K562 (cell line): ENCODE measurements at regions not wholly inside any gene's neighbourhood (a gene's known extent, or its start where the extent isn't known, plus 50 kb on each side); places are given as distances from the start of the nearest gene placed in this dataset.
"Not testable (repeated sequence)": the region's sequence is repeated elsewhere in the genome, so short reads cannot be mapped to it uniquely, and the experiment has no call there.

Experiments
- ATAC-seq: fragments of 200-7000 bp; cut with Tn5 transposase; 3 replicates; pipeline ENCODE4 v1.9.1; 2020; ENCODE audit warnings: moderate library complexity
- BruUV-seq: library from RNA; stranded (reverse); fragments of 400-500 nt; replicated peaks from 2 replicates; lab custom pipeline; 2021; lab: Mats Ljungman, UMichigan
- CTCF ChIA-PET: fragments of 300-600 bp; formaldehyde crosslinking; extraction: SDS; loops from one replicate; lab custom pipeline; 2021; ENCODE audit warnings: low intra/inter-chr PET ratio; lab: Yijun Ruan, JAX
- POLR2A ChIA-PET: fragments of 300-600, 350-650 bp; sonication (Branson Sonifier 250); formaldehyde crosslinking; extraction: SDS; loops from one replicate; lab custom pipeline; 2021; ENCODE audit warnings: antibody characterized with exemption, inconsistent platforms; lab: Yijun Ruan, JAX
- DNase-seq, 4 experiments: peaks; one replicate each; pipeline versions ENCODE4 v3.0.0 to v3.0.0-alpha.2; 2011 to 2018; ENCODE audit warnings: low spot score in 3 of 4, mixed read lengths in 3 of 4; ENCODE audit errors: extremely low read depth in 1 of 4
- FAIRE-seq: peaks from 2 replicates; lab custom pipeline; 2011; peaks lifted over from hg19 to GRCh38; lab: Jason Lieb, UNC
- H2AFZ ChIP-seq: 2 replicates; pipeline ENCODE4 v1.6.0; 2011; ENCODE audit warnings: low read depth, low read length, control low read depth, inconsistent platforms
- H3K27ac ChIP-seq: fragments of 200-600 bp; 3 replicates; pipeline ENCODE4 v1.8.0; 2011; ENCODE audit warnings: low read depth, mild to moderate bottlenecking, control low read depth, inconsistent platforms, low read length, moderate library complexity, mixed read lengths; ENCODE audit errors: extremely low read depth
- H3K27me3 ChIP-seq, 2 experiments: fragments of 300-600 bp in 1 of 2; 2 replicates in 1 of 2; 3 replicates in 1 of 2; pipeline versions ENCODE4 v1.6.0 to v1.8.0; 2011; ENCODE audit warnings: inconsistent platforms in 2 of 2, low read length in 2 of 2, mild to moderate bottlenecking in 1 of 2, mixed read lengths in 1 of 2, moderate library complexity in 1 of 2; ENCODE audit not compliant: control insufficient read depth in 2 of 2, insufficient read depth in 2 of 2
- H3K36me3 ChIP-seq: fragments of 300-600 bp; 3 replicates; pipeline ENCODE4 v1.8.0; 2011; ENCODE audit warnings: mild to moderate bottlenecking, low read length, inconsistent platforms; ENCODE audit not compliant: control insufficient read depth, insufficient read depth
- H3K4me1 ChIP-seq, 2 experiments: fragments of 200-600 bp in 1 of 2; replicated peaks in 1 of 2; 2 replicates in 1 of 2; 3 replicates in 1 of 2; pipeline versions ENCODE4 v1.5.1 to v1.8.0; 2011; ENCODE audit warnings: inconsistent platforms in 2 of 2, low read length in 2 of 2, mild to moderate bottlenecking in 1 of 2, mixed read lengths in 1 of 2, moderate library complexity in 1 of 2; ENCODE audit not compliant: control insufficient read depth in 2 of 2, insufficient read depth in 2 of 2
- H3K4me2 ChIP-seq: 2 replicates; pipeline ENCODE4 v1.6.1; 2011; ENCODE audit warnings: low read length, control low read depth, inconsistent platforms, mixed read lengths; ENCODE audit not compliant: insufficient read depth
- H3K4me3 ChIP-seq: fragments of 200-600 bp; sonication (generic), shearing (Covaris generic); 2 replicates; pipeline ENCODE4 v1.5.1; 2016; ENCODE audit warnings: control low read depth, inconsistent platforms
- H3K79me2 ChIP-seq: fragments of 200-600 bp; 3 replicates; pipeline ENCODE4 v1.8.0; 2011; ENCODE audit warnings: low read length, inconsistent platforms; ENCODE audit not compliant: control insufficient read depth, insufficient read depth
- H3K9ac ChIP-seq, 2 experiments: 2 replicates each; pipeline versions ENCODE4 v1.6.0 to v1.6.1; 2011; ENCODE audit warnings: low read depth in 2 of 2, low read length in 2 of 2, control low read depth in 1 of 2, inconsistent platforms in 1 of 2, mild to moderate bottlenecking in 1 of 2, mixed read lengths in 1 of 2; ENCODE audit not compliant: insufficient read depth in 1 of 2
- H3K9me1 ChIP-seq: one replicate; pipeline ENCODE4 v1.6.0; 2011; ENCODE audit warnings: inconsistent platforms, mild to moderate bottlenecking, low read length, moderate library complexity; ENCODE audit not compliant: control insufficient read depth, insufficient read depth
- H3K9me3 ChIP-seq: replicated peaks from 2 replicates; pipeline ENCODE4 v1.5.1; 2011; ENCODE audit warnings: low read depth, low read length, inconsistent platforms; ENCODE audit not compliant: control insufficient read depth, insufficient read depth
- H4K20me1 ChIP-seq: replicated peaks from 2 replicates; pipeline ENCODE4 v1.6.1; 2011; ENCODE audit warnings: low read length, inconsistent platforms, mixed read lengths; ENCODE audit not compliant: control insufficient read depth, insufficient read depth
- CAMTA2 ChIP-seq: fragments of 250-450 bp; sonication (Bioruptor Pico); conservative IDR thresholded peaks from 2 replicates; pipeline ENCODE4 v1.5.1; 2022
- E2F6 ChIP-seq, 2 experiments: IDR thresholded peaks; 2 replicates each; pipeline ENCODE4 v1.6.1; 2011; ENCODE audit warnings: borderline replicate concordance in 1 of 2, control low read depth in 1 of 2, low read depth in 1 of 2, low read length in 1 of 2, mild to moderate bottlenecking in 1 of 2, mixed read lengths in 1 of 2, moderate library complexity in 1 of 2; ENCODE audit not compliant: insufficient read depth in 1 of 2, insufficient read length in 1 of 2, poor library complexity in 1 of 2, severe bottlenecking in 1 of 2; ENCODE audit errors: extremely low read depth in 1 of 2
- FUS ChIP-seq: fragments of 200-400 bp; formaldehyde crosslinking; optimal IDR thresholded peaks from 2 replicates; pipeline ENCODE3; 2017; ENCODE audit warnings: low read depth, low read length
- GABPB1 ChIP-seq: sonication (generic); formaldehyde crosslinking; IDR thresholded peaks from 2 replicates; pipeline ENCODE4 v1.8.0; 2022; ENCODE audit warnings: mild to moderate bottlenecking, missing genetic modification reagents
- MCM2 ChIP-seq: fragments of 450-650 bp; IDR thresholded peaks from 2 replicates; pipeline ENCODE4 v1.6.1; 2017; ENCODE audit warnings: low read depth, mild to moderate bottlenecking
- NFYB ChIP-seq: IDR thresholded peaks from 2 replicates; pipeline ENCODE4 v1.6.1; 2011; ENCODE audit warnings: mild to moderate bottlenecking, moderate library complexity; ENCODE audit not compliant: insufficient read length; ENCODE audit errors: extremely low read depth
- POLR2AphosphoS2 ChIP-seq: IDR thresholded peaks from 2 replicates; pipeline ENCODE4 v1.6.1; 2012; ENCODE audit warnings: low read length, improper control_type of control experiment
- RAD51 ChIP-seq: fragments of 450-650 bp; IDR thresholded peaks from 2 replicates; pipeline ENCODE4 v1.7.1; 2016; ENCODE audit warnings: low read depth, mild to moderate bottlenecking, borderline replicate concordance
- SAP30 ChIP-seq: fragments of 200-600 bp; sonication (generic); IDR thresholded peaks from 2 replicates; pipeline ENCODE4 v1.6.1; 2012; ENCODE audit warnings: borderline replicate concordance, low read depth, mild to moderate bottlenecking, moderate library complexity, low read length, control low read depth, inconsistent platforms; ENCODE audit not compliant: insufficient read depth, poor library complexity, severe bottlenecking
- TEAD1 ChIP-seq, 2 experiments: fragments of 450-650 bp in 1 of 2; sonication (generic) in 1 of 2; formaldehyde crosslinking; IDR thresholded peaks; 2 replicates each; pipeline versions ENCODE4 v1.4.0 to v1.8.0; 2020 to 2022; ENCODE audit warnings: mild to moderate bottlenecking in 2 of 2, missing genetic modification reagents in 1 of 2
- ZC3H11A ChIP-seq: IDR thresholded peaks from 2 replicates; pipeline ENCODE4 v1.6.1; 2012; ENCODE audit warnings: low read depth, low read length, improper control_type of control experiment
- ZFP30 ChIP-seq: fragments of 250-450 bp; sonication (Bioruptor Pico); IDR thresholded peaks from 2 replicates; pipeline ENCODE4 v1.8.0; 2022; ENCODE audit warnings: moderate library complexity, mild to moderate bottlenecking, inconsistent platforms, borderline replicate concordance
- ZFP36 ChIP-seq: fragments of 150-350 bp; IDR thresholded peaks from 2 replicates; pipeline ENCODE4 v1.6.1; 2018; ENCODE audit warnings: low read length, low read depth; ENCODE audit not compliant: partially characterized antibody
- ZNF121 ChIP-seq: sonication (generic); formaldehyde crosslinking; conservative IDR thresholded peaks from 2 replicates; pipeline ENCODE4 v1.8.0; 2022; ENCODE audit warnings: missing genetic modification reagents
- ZNF174 ChIP-seq: fragments of 250-450 bp; sonication (Bioruptor Pico); IDR thresholded peaks from 2 replicates; pipeline ENCODE4 v1.4.0; 2020; ENCODE audit warnings: mild to moderate bottlenecking
- ZNF695 ChIP-seq: fragments of 450-650 bp; formaldehyde crosslinking; IDR thresholded peaks from 2 replicates; pipeline ENCODE4 v1.4.0; 2020; ENCODE audit warnings: mild to moderate bottlenecking, moderate library complexity
- WGBS: fragments of 100-300 bp; shearing (Covaris generic); methylation state at CpG from one replicate; pipeline ENCODE4 v1.1.6; 2016; ENCODE audit warnings: low coverage, mixed read lengths; ENCODE audit not compliant: insufficient coverage; ENCODE audit errors: missing lambda C conversion rate; 5-methylcytosine and 5-hydroxymethylcytosine counted together
- in situ Hi-C: fragments of 300-500 bp; cut with MboI; formaldehyde crosslinking; loops from 4 replicates; pipeline ENCODE4 v1.15.0; 2018; ENCODE audit warnings: inconsistent platforms, mixed read lengths
- intact Hi-C: fragments of 100-400 bp; cut with micrococcal nuclease; formaldehyde crosslinking; loops from 2 replicates; pipeline ENCODE4 v1.14.2; 2022

GRCh38 chr2:22156661-22157060, 1032.9 kb downstream of the TDRD15 start:
- DNase-seq, H3K36me3 ChIP-seq, H3K4me1 ChIP-seq, POLR2A ChIA-PET, FAIRE-seq, H3K79me2 ChIP-seq, H3K27me3 ChIP-seq, H3K9ac ChIP-seq, BruUV-seq, H3K9me3 ChIP-seq, ATAC-seq, H3K4me2 ChIP-seq, H4K20me1 ChIP-seq, in situ Hi-C loops, H3K4me3 ChIP-seq, H2AFZ ChIP-seq, H3K27ac ChIP-seq, H3K9me1 ChIP-seq, intact Hi-C loops, CTCF ChIA-PET: not testable (repeated sequence)
- WGBS: 0% methylated on average over 4 of the region's 6 CpGs

- WGBS: 0% methylated on average over 4 of the region's 4 CpGs
- POLR2A ChIA-PET: no interaction called here
- no TSS peak for BruUV-seq
- no peak for FAIRE-seq
- intact Hi-C loops (no loop called here), in situ Hi-C loops (no loop called here)
- Histone ChIP-seq H3K9ac (no peak overlapping the region), H4K20me1 (no peaks in the 10 kb centered on the region), H3K27ac (no peak overlapping the region), H3K9me1 (no peaks in the 10 kb centered on the region)
- CTCF ChIA-PET: no interaction called here
- TF ChIP-seq ZFP30 (CRISPR knock-in tag): no peak
- TF ChIP-seq ZNF174 (CRISPR knock-in tag): no peak
- TF ChIP-seq ZNF695 (CRISPR knock-in tag): no peak
- no peak for TF ChIP-seq GABPB1 (CRISPR knock-in tag)
- TF ChIP-seq CAMTA2: no peak
- no peak for TF ChIP-seq ZNF121
- no peak for TF ChIP-seq SAP30
- no peak for TF ChIP-seq RAD51
- no peak for TF ChIP-seq POLR2AphosphoS2
- no peak for TF ChIP-seq NFYB
- TF ChIP-seq ZC3H11A: no peak
- no peak for TF ChIP-seq E2F6 (IDR thresholded peaks at IDR 0.05; ENCODE audit: borderline replicate concordance in 1 of 2, extremely low read depth in 1 of 2, insufficient read depth in 1 of 2, insufficient read length in 1 of 2, low read depth in 1 of 2, low read length in 1 of 2, poor library complexity in 1 of 2, severe bottlenecking in 1 of 2)
- no peak for TF ChIP-seq FUS
- TF ChIP-seq TEAD1 (CRISPR knock-in tag; IDR thresholded peaks at IDR 0.05): no peak
- no peak for TF ChIP-seq ZFP36
- TF ChIP-seq MCM2: no peak
- TF ChIP-seq, all 486 proteins: peak for 0
- H3K27me3 ChIP-seq: no peaks in the 10 kb centered on the region
- no peak for DNase-seq
- H3K36me3 ChIP-seq: no peaks in the 10 kb centered on the region
- no peaks in the 10 kb centered on the region for H3K9me3 ChIP-seq
- no peak for ATAC-seq
- no peak overlapping the region for H3K4me2 ChIP-seq
- no peak overlapping the region for H3K4me3 ChIP-seq
- no peaks in the 10 kb centered on the region for H3K79me2 ChIP-seq
- H2AFZ ChIP-seq: no peak overlapping the region
- H3K4me1 ChIP-seq: no peaks in the 10 kb centered on the region
These were observed 1043.5 kb downstream of the TDRD15 start for GRCh38 chr2:22167256-22167655.
